ENCODE measurements at regions not wholly inside any gene's neighbourhood (a gene's known extent, or its start where the extent isn't known, plus 50 kb on each side); places are given as distances from the start of the nearest gene placed in this dataset.

- peaks cover under 1% of the 10 kb centered on the region for H3K36me3 Mint-ChIP-seq
- peaks cover 4% of the 10 kb centered on the region for H3K27me3 Mint-ChIP-seq
- H3K4me3 Mint-ChIP-seq: no peak overlapping the region
- H3K9me3 Mint-ChIP-seq: no peaks in the 10 kb centered on the region
- H3K27ac Mint-ChIP-seq: no peak overlapping the region
- H3K4me1 Mint-ChIP-seq: peaks cover 0 to 2% (median 0%) of the 10 kb centered on the region in 3 donors
Observed at GRCh38 chr4:184879271-184879670, 53.5 kb upstream of the ACSL1 start.

- Mint-ChIP-seq H3K36me3 (peaks cover 3% of the 10 kb centered on the region), H3K4me3 (no peak overlapping the region), H3K27ac (no peak overlapping the region), H3K27me3 (no peaks in the 10 kb centered on the region), H3K9me3 (no peaks in the 10 kb centered on the region), H3K4me1 (no peaks in the 10 kb centered on the region)
Observed at GRCh38 chr4:184882276-184882675, 56.5 kb upstream of the ACSL1 start.

- H3K27me3 Mint-ChIP-seq: no peaks in the 10 kb centered on the region
- H3K36me3 Mint-ChIP-seq: peaks cover 3% of the 10 kb centered on the region
- H3K27ac Mint-ChIP-seq: no peak overlapping the region
- H3K9me3 Mint-ChIP-seq: no peaks in the 10 kb centered on the region
- no peak overlapping the region for H3K4me3 Mint-ChIP-seq
- H3K4me1 Mint-ChIP-seq: no peaks in the 10 kb centered on the region
Observed at GRCh38 chr4:184883024-184883423, 57.3 kb upstream of the ACSL1 start.

GRCh38 chr4:184884883-184885282, 59.1 kb upstream of the ACSL1 start:
- Mint-ChIP-seq H3K4me1 (peaks cover 0 to 2% (median 0%) of the 10 kb centered on the region in 3 donors), H3K27ac (no peak overlapping the region), H3K27me3 (no peaks in the 10 kb centered on the region), H3K4me3 (no peak overlapping the region), H3K9me3 (no peaks in the 10 kb centered on the region), H3K36me3 (peaks cover 3% of the 10 kb centered on the region)

- H3K36me3 Mint-ChIP-seq: peaks cover 3% of the 10 kb centered on the region
- no peak overlapping the region for H3K4me3 Mint-ChIP-seq
- no peaks in the 10 kb centered on the region for H3K9me3 Mint-ChIP-seq
- H3K27me3 Mint-ChIP-seq: no peaks in the 10 kb centered on the region
- peaks cover 0 to 5% (median 0%) of the 10 kb centered on the region in 3 donors for H3K4me1 Mint-ChIP-seq
- no peak overlapping the region for H3K27ac Mint-ChIP-seq
Observed at GRCh38 chr4:184885602-184886001, 59.8 kb upstream of the ACSL1 start.

GRCh38 chr4:184887333-184887732, 61.6 kb upstream of the ACSL1 start:
- peak overlapping the region in 1 of 3 donors; percentile 67 for H3K27ac Mint-ChIP-seq
- peaks cover 0 to 5% (median 0%) of the 10 kb centered on the region in 3 donors for H3K4me1 Mint-ChIP-seq
- H3K9me3 Mint-ChIP-seq: no peaks in the 10 kb centered on the region
- peaks cover 3% of the 10 kb centered on the region for H3K36me3 Mint-ChIP-seq
- no peaks in the 10 kb centered on the region for H3K27me3 Mint-ChIP-seq
- H3K4me3 Mint-ChIP-seq: no peak overlapping the region

GRCh38 chr4:184887947-184888346, 62.2 kb upstream of the ACSL1 start:
- Mint-ChIP-seq H3K9me3 (no peaks in the 10 kb centered on the region), H3K36me3 (peaks cover 3% of the 10 kb centered on the region), H3K27me3 (no peaks in the 10 kb centered on the region), H3K27ac (peak overlapping the region in 1 of 3 donors; percentile 67), H3K4me1 (peaks cover 0 to 5% (median 0%) of the 10 kb centered on the region in 3 donors), H3K4me3 (no peak overlapping the region)

GRCh38 chr4:184889666-184890335, 64.0 kb upstream of the ACSL1 start:
- Mint-ChIP-seq H3K27ac (no peak overlapping the region), H3K9me3 (peaks cover 2 to 8% (median 5%) of the 10 kb centered on the region in 3 donors), H3K27me3 (peaks cover 2% of the 10 kb centered on the region), H3K36me3 (no peaks in the 10 kb centered on the region), H3K4me1 (peaks cover 0 to 5% (median 0%) of the 10 kb centered on the region in 3 donors), H3K4me3 (no peak overlapping the region)

GRCh38 chr4:184890499-184890898, 64.7 kb upstream of the ACSL1 start:
- Mint-ChIP-seq H3K4me1 (peaks cover 0 to 5% (median 0%) of the 10 kb centered on the region in 3 donors), H3K36me3 (no peaks in the 10 kb centered on the region), H3K27me3 (peaks cover 2% of the 10 kb centered on the region), H3K4me3 (no peak overlapping the region), H3K9me3 (peaks cover 2 to 8% (median 5%) of the 10 kb centered on the region in 3 donors), H3K27ac (no peak overlapping the region)

GRCh38 chr4:184891816-184892397, 66.1 kb upstream of the ACSL1 start:
- Mint-ChIP-seq H3K27ac (no peak overlapping the region), H3K27me3 (peaks cover 5% of the 10 kb centered on the region), H3K4me1 (peaks cover 4 to 6% (median 5%) of the 10 kb centered on the region in 3 donors), H3K4me3 (no peak overlapping the region), H3K9me3 (peaks cover 2 to 8% (median 5%) of the 10 kb centered on the region in 3 donors), H3K36me3 (no peaks in the 10 kb centered on the region)

- H3K4me3 Mint-ChIP-seq: no peak overlapping the region
- H3K27me3 Mint-ChIP-seq: peaks cover 12% of the 10 kb centered on the region
- H3K4me1 Mint-ChIP-seq: peaks cover 8 to 13% (median 10%) of the 10 kb centered on the region in 3 donors
Observed at GRCh38 chr4:184892999-184893398, 67.2 kb upstream of the ACSL1 start.

GRCh38 chr4:184893801-184894571, 68.2 kb upstream of the ACSL1 start:
- Mint-ChIP-seq H3K27ac (no peak overlapping the region), H3K36me3 (no peaks in the 10 kb centered on the region), H3K4me3 (no peak overlapping the region), H3K9me3 (peaks cover 2 to 8% (median 5%) of the 10 kb centered on the region in 3 donors), H3K4me1 (peaks cover 10 to 13% (median 10%) of the 10 kb centered on the region in 3 donors), H3K27me3 (peaks cover 17% of the 10 kb centered on the region)

More at GRCh38 chr4:184892999-184893398, 67.2 kb upstream of the ACSL1 start:
- H3K27ac Mint-ChIP-seq: no peak overlapping the region
- no peaks in the 10 kb centered on the region for H3K36me3 Mint-ChIP-seq
- H3K9me3 Mint-ChIP-seq: peaks cover 2 to 8% (median 5%) of the 10 kb centered on the region in 3 donors

- Mint-ChIP-seq H3K27me3 (peaks cover 17% of the 10 kb centered on the region), H3K9me3 (peaks cover 2 to 8% (median 5%) of the 10 kb centered on the region in 3 donors), H3K27ac (no peak overlapping the region), H3K4me1 (peaks cover 9 to 10% (median 10%) of the 10 kb centered on the region in 3 donors), H3K4me3 (no peak overlapping the region), H3K36me3 (peaks cover 4% of the 10 kb centered on the region)
Observed at GRCh38 chr4:184895012-184895695, 69.4 kb upstream of the ACSL1 start.

- H3K4me3 Mint-ChIP-seq: peak overlapping the region in 3 of 4 donors; percentile 71 to 84 (median 75)
- peak overlapping the region in 1 of 3 donors; percentile 77 for H3K27ac Mint-ChIP-seq
- H3K4me1 Mint-ChIP-seq: peaks cover 8 to 10% (median 10%) of the 10 kb centered on the region in 3 donors
- peaks cover 17% of the 10 kb centered on the region for H3K27me3 Mint-ChIP-seq
- peaks cover 2 to 8% (median 5%) of the 10 kb centered on the region in 3 donors for H3K9me3 Mint-ChIP-seq
- peaks cover 8% of the 10 kb centered on the region for H3K36me3 Mint-ChIP-seq
Observed at GRCh38 chr4:184896868-184897715, 71.3 kb upstream of the ACSL1 start.
